NCI-H2196 (cell line): ENCODE measurements at regions not wholly inside any gene's neighbourhood (a gene's known extent, or its start where the extent isn't known, plus 50 kb on each side); places are given as distances from the start of the nearest gene placed in this dataset.

Source experiments
- DNase-seq: peaks from one replicate; lab custom pipeline; 2025; ENCODE audit not compliant: unreplicated experiment; lab: John Stamatoyannopoulos, UW

GRCh38 chr2:139067874-139068273 is 287.7 kb upstream of the NXPH2 start:
- DNase-seq = no peak

- no peak for DNase-seq
These were observed 286.9 kb upstream of the NXPH2 start for GRCh38 chr2:139067072-139067471.

GRCh38 chr2:139064159-139064558 is 284.0 kb upstream of the NXPH2 start:
- no peak for DNase-seq

- no peak for DNase-seq
These were observed 279.4 kb upstream of the NXPH2 start for GRCh38 chr2:139059617-139060016.

GRCh38 chr2:139055202-139055601 is 275.0 kb upstream of the NXPH2 start:
- DNase-seq = no peak

GRCh38 chr2:139048017-139048416 is 267.8 kb upstream of the NXPH2 start:
- DNase-seq = no peak

GRCh38 chr2:139045524-139045923 is 265.3 kb upstream of the NXPH2 start:
- no peak for DNase-seq

- DNase-seq = no peak
These were observed 253.9 kb upstream of the NXPH2 start for GRCh38 chr2:139034064-139034463.

- DNase-seq = no peak
These were observed 253.1 kb upstream of the NXPH2 start for GRCh38 chr2:139033300-139033699.

- DNase-seq = no peak
These were observed 251.5 kb upstream of the NXPH2 start for GRCh38 chr2:139031722-139032121.

GRCh38 chr2:139020287-139020686 is 240.1 kb upstream of the NXPH2 start:
- DNase-seq = no peak

- no peak for DNase-seq
These were observed 238.1 kb upstream of the NXPH2 start for GRCh38 chr2:139018252-139018651.

- DNase-seq = no peak
These were observed 226.9 kb upstream of the NXPH2 start for GRCh38 chr2:139007130-139007529.

- no peak for DNase-seq
These were observed 220.1 kb upstream of the NXPH2 start for GRCh38 chr2:139000131-139000785.

- DNase-seq = no peak
These were observed 217.8 kb upstream of the NXPH2 start for GRCh38 chr2:138997856-138998517.

GRCh38 chr2:138997346-138997745 is 217.2 kb upstream of the NXPH2 start:
- no peak for DNase-seq

- DNase-seq = no peak
These were observed 214.3 kb upstream of the NXPH2 start for GRCh38 chr2:138994502-138994901.

GRCh38 chr2:138985881-138986280 is 205.7 kb upstream of the NXPH2 start:
- no peak for DNase-seq

- no peak for DNase-seq
These were observed 199.1 kb upstream of the NXPH2 start for GRCh38 chr2:138979131-138979785.

- no peak for DNase-seq
These were observed 194.5 kb upstream of the NXPH2 start for GRCh38 chr2:138974651-138975050.

- no peak for DNase-seq
These were observed 184.2 kb upstream of the NXPH2 start for GRCh38 chr2:138964418-138964817.

GRCh38 chr2:138962686-138963085 is 182.5 kb upstream of the NXPH2 start:
- no peak for DNase-seq
